Nucleus accumbens (tissue), 56 donors: ENCODE measurements at regions not wholly inside any gene's neighbourhood (a gene's known extent, or its start where the extent isn't known, plus 50 kb on each side); places are given as distances from the start of the nearest gene placed in this dataset.
"Not testable (repeated sequence)": the region's sequence is repeated elsewhere in the genome, so short reads cannot be mapped to it uniquely, and the experiment has no call there.

Experiments used
- DNase-seq, 56 donors: peaks; one replicate each; lab custom pipeline; 2025; lab: John Stamatoyannopoulos, UW

DNA sequence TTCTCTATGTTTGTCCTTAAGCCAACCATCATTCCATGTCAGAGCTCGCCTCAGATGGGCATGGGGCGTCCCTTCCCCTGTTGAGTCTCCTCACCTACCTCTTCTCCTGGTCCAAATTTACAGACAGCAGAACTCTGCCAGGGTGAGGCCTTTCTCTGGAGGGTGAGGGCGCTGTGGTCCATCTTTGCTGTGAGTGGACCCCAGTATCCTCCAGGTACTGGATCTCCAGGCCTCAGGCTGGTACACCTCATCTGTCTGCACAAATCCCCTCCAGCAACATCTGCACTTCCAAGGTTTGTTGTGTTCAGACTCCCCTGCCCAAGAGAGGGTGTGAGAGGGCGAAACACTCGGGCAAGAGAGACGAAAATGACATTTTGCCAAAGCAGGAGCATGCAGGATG, 63.9 kb upstream of the EDAR start:
- no peak for DNase-seq

DNA sequence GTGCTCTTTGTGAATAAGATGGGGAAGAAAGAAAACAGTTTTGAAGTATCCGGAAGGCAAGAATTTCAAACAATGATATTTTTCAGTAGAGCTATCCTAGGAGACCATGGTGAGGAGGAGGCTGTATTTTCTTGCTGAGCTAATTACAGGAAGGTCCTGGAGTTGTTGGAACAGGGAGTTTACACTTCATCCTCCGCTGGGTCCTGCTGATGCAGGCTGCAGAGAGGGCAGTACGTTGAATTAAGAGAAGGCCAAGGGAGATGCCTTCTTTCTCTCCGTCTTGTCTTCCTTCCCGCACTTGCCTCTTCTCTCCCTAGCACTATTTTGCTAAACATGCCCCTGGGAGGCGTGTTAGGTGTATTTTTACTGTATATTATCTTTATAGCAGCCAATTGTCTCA, 60.0 kb upstream of the EDAR start:
- no peak for DNase-seq

DNA sequence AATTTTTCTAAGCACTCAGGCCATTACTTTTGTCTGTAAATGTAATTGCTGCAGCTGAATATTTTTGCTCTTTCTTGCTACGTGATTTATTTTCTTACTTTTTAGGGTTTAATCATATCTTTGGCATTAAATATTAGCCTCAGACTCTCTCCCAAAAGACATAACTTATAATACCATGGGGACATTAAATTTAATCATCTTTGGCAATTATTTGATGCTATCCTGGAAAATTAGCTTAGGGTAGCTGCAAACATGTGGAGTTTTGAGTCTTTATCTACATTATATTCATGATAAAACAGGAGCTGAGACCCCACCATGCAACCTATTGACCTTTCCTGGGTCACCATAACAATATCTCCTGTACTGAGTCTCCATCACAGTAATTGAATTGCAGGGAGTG, 59.1 kb upstream of the EDAR start:
- no peak for DNase-seq

DNA sequence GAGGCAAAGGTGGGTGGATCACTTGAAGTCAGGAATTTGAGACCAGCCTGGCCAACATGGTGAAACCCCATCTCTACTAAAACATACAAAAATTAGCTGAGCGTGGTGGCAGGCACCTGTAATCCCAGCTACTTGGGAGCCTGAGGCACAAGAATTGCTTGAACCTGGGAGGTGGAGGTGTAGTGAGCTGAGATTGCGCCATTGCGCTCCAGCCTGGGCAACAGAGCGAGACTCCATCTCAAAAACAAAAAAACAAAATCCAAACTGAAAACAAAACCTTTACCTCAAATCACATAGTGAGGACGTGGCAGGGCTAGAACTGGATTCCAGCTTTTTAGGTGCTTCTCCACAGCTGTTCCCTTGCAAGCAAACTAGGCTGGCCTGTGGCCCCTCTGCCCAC, 58.5 kb upstream of the EDAR start:
- DNase-seq: not testable (repeated sequence)

DNA sequence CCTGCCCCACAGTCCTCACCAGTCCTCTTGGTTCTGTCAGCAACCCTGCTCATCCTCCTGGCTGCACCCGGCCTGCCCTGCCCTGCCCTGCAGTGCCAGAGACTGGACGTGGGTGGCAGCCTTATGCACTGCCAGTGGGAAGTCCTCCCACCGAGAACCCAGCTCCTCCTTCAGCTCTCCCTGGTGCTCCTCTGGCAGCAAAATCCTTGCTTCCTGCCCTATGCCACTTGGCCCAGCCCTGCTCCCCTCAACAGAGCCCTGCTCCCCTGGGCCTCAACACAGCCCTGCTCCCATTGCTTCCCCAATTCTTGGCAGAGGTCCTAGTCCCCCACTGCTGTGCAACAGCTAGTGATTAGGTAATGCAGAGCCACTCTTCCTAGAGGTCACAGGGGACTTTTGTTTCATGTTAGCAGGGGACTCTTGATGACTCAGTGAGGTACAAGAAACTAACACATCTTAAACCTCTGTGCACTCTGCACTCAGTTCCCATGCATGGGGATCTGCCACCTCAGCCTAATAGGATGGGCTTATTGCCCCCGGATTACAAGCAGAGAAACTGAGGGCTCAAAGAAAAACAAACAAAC, 58.0 kb upstream of the EDAR start:
- DNase-seq: no peak

DNA sequence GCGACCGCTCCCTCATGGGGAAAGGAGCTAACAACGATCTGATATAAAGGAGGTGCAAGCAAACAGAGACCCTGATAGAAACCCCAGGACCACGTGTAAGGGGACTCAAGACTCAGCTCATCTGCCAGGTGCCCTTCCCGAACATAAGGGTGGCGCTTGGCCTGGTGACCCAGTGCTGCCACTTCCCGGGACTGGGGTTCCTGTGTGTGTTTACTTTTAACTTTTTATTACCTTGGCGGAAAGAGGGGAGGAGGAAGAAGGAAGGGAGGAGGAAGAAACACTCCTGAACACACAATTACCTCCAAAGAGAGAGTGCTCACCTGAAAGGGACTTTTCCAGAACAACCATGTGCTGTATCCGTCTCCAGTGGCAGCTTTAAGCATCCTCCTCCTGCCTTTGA, 56.5 kb upstream of the EDAR start:
- no peak for DNase-seq

DNA sequence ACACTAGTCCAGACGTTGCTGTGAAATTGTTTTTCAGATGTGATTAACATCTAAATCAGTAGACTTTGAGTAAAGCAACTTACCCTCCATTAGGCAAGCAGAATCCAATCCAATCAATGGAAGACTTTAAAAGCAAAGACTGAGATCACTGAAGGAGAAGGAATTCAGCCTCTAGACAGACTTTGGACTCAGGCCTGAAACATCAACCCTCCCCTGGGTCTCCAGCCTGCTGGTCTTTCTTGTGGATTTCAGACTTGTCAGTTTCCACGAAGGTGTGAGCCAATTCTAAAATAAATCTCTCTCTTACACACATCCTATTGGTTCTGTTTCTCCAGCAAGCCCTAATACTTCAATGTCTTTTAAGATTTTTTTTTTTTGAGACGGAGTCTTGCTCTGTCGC, 50.0 kb upstream of the EDAR start:
- DNase-seq: no peak
